Mesendoderm (in vitro differentiated cells): ENCODE measurements at regions not wholly inside any gene's neighbourhood (a gene's known extent, or its start where the extent isn't known, plus 50 kb on each side); places are given as distances from the start of the nearest gene placed in this dataset.
A peak's percentile ranks its signal among the peaks of the same experiment; 100 is the strongest.

ENCODE experiments used
- DNase-seq: peaks from one replicate; pipeline ENCODE4 v3.0.0; 2013
- H2AK5ac ChIP-seq: 2 replicates; pipeline ENCODE4 v1.6.1; 2013; ENCODE audit warnings: low read length, inconsistent platforms
- H2BK120ac ChIP-seq: 2 replicates; pipeline ENCODE4 v1.6.1; 2013; ENCODE audit warnings: low read depth, mild to moderate bottlenecking, low read length, moderate library complexity, mixed read lengths
- H2BK15ac ChIP-seq: replicated peaks from 2 replicates; pipeline ENCODE4 v1.6.1; 2013; ENCODE audit warnings: low read depth, mild to moderate bottlenecking, moderate library complexity
- H2BK5ac ChIP-seq: 2 replicates; pipeline ENCODE4 v1.6.1; 2013; ENCODE audit warnings: low read length, inconsistent platforms
- H3K18ac ChIP-seq: 2 replicates; pipeline ENCODE4 v1.6.1; 2013; ENCODE audit warnings: mild to moderate bottlenecking, low read length, mixed read lengths
- H3K23ac ChIP-seq: one replicate; pipeline ENCODE4 v1.6.1; 2013; ENCODE audit warnings: low read length
- H3K27ac ChIP-seq: 2 replicates; pipeline ENCODE4 v1.5.1; 2013; ENCODE audit warnings: low read depth, mild to moderate bottlenecking, inconsistent platforms, low read length, moderate library complexity
- H3K27me3 ChIP-seq: 2 replicates; pipeline ENCODE4 v1.6.1; 2013; ENCODE audit warnings: low read length, control low read depth, mild to moderate bottlenecking, inconsistent platforms; ENCODE audit not compliant: insufficient read depth, poor library complexity
- H3K36me3 ChIP-seq: 2 replicates; pipeline ENCODE4 v1.6.1; 2013; ENCODE audit warnings: low read length, inconsistent platforms; ENCODE audit not compliant: control insufficient read depth, insufficient read depth
- H3K4ac ChIP-seq: one replicate; pipeline ENCODE4 v1.6.1; 2013; ENCODE audit warnings: low read depth, mild to moderate bottlenecking, low read length, moderate library complexity
- H3K4me1 ChIP-seq: 2 replicates; pipeline ENCODE4 v1.6.1; 2013; ENCODE audit warnings: low read depth, low read length, inconsistent platforms; ENCODE audit not compliant: control insufficient read depth
- H3K4me2 ChIP-seq: 2 replicates; pipeline ENCODE4 v1.6.1; 2013; ENCODE audit warnings: low read length
- H3K4me3 ChIP-seq: 2 replicates; pipeline ENCODE4 v1.5.1; 2013; ENCODE audit warnings: mild to moderate bottlenecking, low read length
- H3K56ac ChIP-seq: one replicate; pipeline ENCODE4 v1.6.1; 2013; ENCODE audit warnings: low read length
- H3K79me1 ChIP-seq: 2 replicates; pipeline ENCODE4 v1.6.1; 2013; ENCODE audit warnings: low read length, inconsistent platforms
- H3K79me2 ChIP-seq: 2 replicates; pipeline ENCODE4 v1.6.1; 2013; ENCODE audit warnings: mild to moderate bottlenecking, low read length; ENCODE audit not compliant: control insufficient read depth, insufficient read depth
- H3K9ac ChIP-seq: 2 replicates; pipeline ENCODE4 v1.6.1; 2013; ENCODE audit warnings: low read length, inconsistent platforms
- H4K5ac ChIP-seq: one replicate; pipeline ENCODE4 v1.6.1; 2013; ENCODE audit warnings: low read length
- H4K8ac ChIP-seq: one replicate; pipeline ENCODE4 v1.6.1; 2013; ENCODE audit warnings: low read depth, mild to moderate bottlenecking, control low read depth, low read length, moderate library complexity
- WGBS: extraction: QIAGEN DNeasy Blood & Tissue Kit; methylation state at CpG from one replicate; pipeline ENCODE4 v1.1.7; 2013; ENCODE audit warnings: low lambda C conversion rate, missing lambda C conversion rate; ENCODE audit not compliant: insufficient coverage; ENCODE audit errors: extremely low coverage; 5-methylcytosine and 5-hydroxymethylcytosine counted together

DNA sequence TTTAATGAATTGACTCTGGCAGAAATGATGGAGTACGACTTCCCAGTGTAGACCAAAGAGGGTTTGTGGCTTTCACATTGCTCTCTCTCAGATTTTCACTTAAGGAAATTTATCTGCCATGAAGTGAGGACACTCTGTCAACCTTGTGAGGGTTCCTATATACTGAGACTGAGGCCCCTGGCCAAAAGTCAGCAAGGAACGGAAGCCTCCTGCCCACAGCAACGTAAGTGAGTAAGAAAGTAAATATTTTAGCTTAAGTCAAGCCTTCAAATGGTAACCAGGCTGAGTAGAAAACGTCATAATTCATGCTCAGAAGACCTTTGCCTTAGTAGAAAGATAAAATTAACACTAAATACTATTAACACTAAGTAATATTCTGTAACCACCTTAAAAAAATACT lies 1080.5 kb upstream of the ACVR2A start:
- Histone ChIP-seq H2BK15ac (no peak overlapping the region), H3K23ac (no peak overlapping the region), H3K36me3 (no peaks in the 10 kb centered on the region), H3K4ac (no peak overlapping the region), H3K9ac (no peak overlapping the region), H2BK5ac (no peak overlapping the region), H3K27ac (no peak overlapping the region), H3K4me3 (no peak overlapping the region), H2BK120ac (no peak overlapping the region), H3K56ac (no peak overlapping the region), H4K5ac (no peak overlapping the region), H3K18ac (no peak overlapping the region), H3K27me3 (no peaks in the 10 kb centered on the region), H3K4me1 (no peaks in the 10 kb centered on the region), H2AK5ac (no peak overlapping the region), H3K79me1 (no peaks in the 10 kb centered on the region), H4K8ac (no peak overlapping the region), H3K4me2 (no peak overlapping the region), H3K79me2 (no peaks in the 10 kb centered on the region)
- DNase-seq = no peak
- WGBS = no CpG with 5 or more reads among the region's 4 CpGs

DNA sequence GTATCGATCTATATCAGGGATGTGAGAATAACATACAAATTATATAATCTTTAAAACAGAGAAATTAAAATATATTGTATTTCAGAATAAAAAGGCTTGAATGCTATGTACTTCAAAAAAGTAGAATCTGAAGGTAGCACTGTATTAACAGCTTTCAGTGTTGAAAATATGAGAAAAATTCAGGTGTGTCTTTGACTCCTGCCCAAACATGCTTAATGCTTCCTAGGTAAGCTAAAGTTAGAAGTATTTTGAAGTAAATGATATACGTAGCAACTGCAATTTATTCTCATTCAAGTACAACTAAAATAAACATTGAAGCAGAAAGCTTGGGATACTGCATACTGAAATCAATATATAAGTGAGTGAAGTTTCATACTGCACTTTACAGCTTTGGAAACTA lies 1082.0 kb upstream of the ACVR2A start:
- H3K79me2 ChIP-seq = no peaks in the 10 kb centered on the region
- H2BK5ac ChIP-seq = no peak overlapping the region
- H3K4me3 ChIP-seq = no peak overlapping the region
- no peak overlapping the region for H2BK120ac ChIP-seq
- H2BK15ac ChIP-seq = no peak overlapping the region
- H3K36me3 ChIP-seq = no peaks in the 10 kb centered on the region
- H3K79me1 ChIP-seq = no peaks in the 10 kb centered on the region
- no peak overlapping the region for H3K56ac ChIP-seq
- WGBS = no CpG with 5 or more reads among the region's 2 CpGs
- no peak overlapping the region for H2AK5ac ChIP-seq
- H3K27ac ChIP-seq = no peak overlapping the region
- no peak overlapping the region for H3K4me2 ChIP-seq
- no peak overlapping the region for H4K8ac ChIP-seq
- no peak overlapping the region for H3K9ac ChIP-seq
- no peaks in the 10 kb centered on the region for H3K27me3 ChIP-seq
- H3K18ac ChIP-seq = no peak overlapping the region
- H3K4ac ChIP-seq = no peak overlapping the region
- H4K5ac ChIP-seq = no peak overlapping the region
- no peak for DNase-seq
- H3K23ac ChIP-seq = no peak overlapping the region
- H3K4me1 ChIP-seq = no peaks in the 10 kb centered on the region

DNA sequence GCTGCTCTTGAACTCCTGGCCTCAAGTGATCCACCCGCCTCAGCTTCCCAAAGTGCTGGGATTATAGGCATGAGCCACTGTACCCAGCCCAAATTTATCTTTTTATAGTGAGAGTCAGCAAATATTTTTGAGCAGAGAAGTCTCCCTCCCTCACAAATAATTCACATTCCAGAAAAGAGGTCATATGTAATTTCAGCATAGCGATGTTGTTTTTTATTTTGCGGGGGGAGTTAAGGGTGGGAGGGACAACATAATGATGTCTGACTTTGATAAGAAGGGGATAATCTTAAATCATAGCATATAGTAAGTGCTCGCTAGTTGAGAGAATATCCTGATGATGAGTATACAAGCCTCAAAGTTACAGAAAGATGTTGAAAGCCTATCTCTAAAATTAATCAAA lies 1090.2 kb upstream of the ACVR2A start:
- no peak overlapping the region for H3K23ac ChIP-seq
- H3K4ac ChIP-seq = no peak overlapping the region
- no peak overlapping the region for H3K18ac ChIP-seq
- no peak overlapping the region for H4K8ac ChIP-seq
- H3K27ac ChIP-seq = no peak overlapping the region
- no peak overlapping the region for H3K4me2 ChIP-seq
- DNase-seq = no peak
- no peaks in the 10 kb centered on the region for H3K79me2 ChIP-seq
- no peaks in the 10 kb centered on the region for H3K27me3 ChIP-seq
- no peak overlapping the region for H2AK5ac ChIP-seq
- no peak overlapping the region for H3K56ac ChIP-seq
- H2BK15ac ChIP-seq = no peak overlapping the region
- no peak overlapping the region for H2BK120ac ChIP-seq
- no peak overlapping the region for H3K4me3 ChIP-seq
- H4K5ac ChIP-seq = no peak overlapping the region
- no peak overlapping the region for H3K9ac ChIP-seq
- H3K36me3 ChIP-seq = no peaks in the 10 kb centered on the region
- H3K79me1 ChIP-seq = no peaks in the 10 kb centered on the region
- no peak overlapping the region for H2BK5ac ChIP-seq
- WGBS = 100% methylated on average over 2 of the region's 4 CpGs
- H3K4me1 ChIP-seq = no peaks in the 10 kb centered on the region

DNA sequence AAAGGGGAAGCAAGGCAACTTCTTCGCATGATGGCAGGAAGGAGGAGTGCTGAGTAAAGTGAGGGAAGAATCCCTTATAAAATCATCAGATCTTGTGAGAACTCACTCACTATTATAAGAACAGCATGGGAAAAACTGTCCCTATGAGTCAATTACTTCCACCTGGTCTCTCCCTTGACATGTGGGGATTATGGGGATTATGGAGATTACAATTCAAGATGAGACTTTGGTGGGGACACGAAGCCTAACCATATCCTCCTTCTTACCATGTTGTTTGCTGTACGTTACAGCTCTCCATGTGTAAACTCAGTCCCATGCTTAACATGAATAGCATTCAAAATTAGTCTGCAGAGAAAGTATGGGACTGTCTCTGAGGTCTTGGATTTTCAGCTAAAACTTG lies 1096.8 kb upstream of the ACVR2A start:
- Histone ChIP-seq H4K5ac (no peak overlapping the region), H3K9ac (no peak overlapping the region), H3K36me3 (no peaks in the 10 kb centered on the region), H3K79me2 (no peaks in the 10 kb centered on the region), H3K4ac (no peak overlapping the region), H2BK120ac (no peak overlapping the region), H3K4me3 (no peak overlapping the region), H3K4me2 (no peak overlapping the region), H3K27ac (no peak overlapping the region), H2BK5ac (no peak overlapping the region), H3K56ac (no peak overlapping the region), H4K8ac (no peak overlapping the region), H3K79me1 (no peaks in the 10 kb centered on the region), H3K4me1 (no peaks in the 10 kb centered on the region), H3K23ac (no peak overlapping the region), H3K18ac (no peak overlapping the region), H2AK5ac (no peak overlapping the region), H2BK15ac (no peak overlapping the region), H3K27me3 (no peaks in the 10 kb centered on the region)
- WGBS = no CpG with 5 or more reads among the region's 3 CpGs
- no peak for DNase-seq

DNA sequence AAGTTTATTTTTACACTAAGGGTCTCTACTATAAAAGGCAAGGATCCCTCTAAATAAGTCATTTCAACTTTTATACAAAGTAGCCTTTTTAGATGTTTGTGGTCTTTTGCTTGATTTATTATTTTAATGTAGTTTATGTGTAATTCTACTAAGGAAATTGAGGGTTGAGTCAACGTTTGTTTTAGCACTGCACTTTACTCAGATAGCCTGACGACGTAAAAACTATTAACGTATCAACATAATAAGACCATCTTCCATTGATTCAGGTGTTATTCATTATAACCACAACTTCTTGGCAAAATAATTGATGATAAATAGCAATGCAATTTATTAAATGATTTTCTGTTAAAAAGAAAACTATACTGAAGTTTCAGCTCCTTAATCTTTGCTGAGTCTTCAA lies 1103.6 kb upstream of the ACVR2A start:
- no peaks in the 10 kb centered on the region for H3K79me2 ChIP-seq
- no CpG with 5 or more reads among the region's 4 CpGs for WGBS

DNA sequence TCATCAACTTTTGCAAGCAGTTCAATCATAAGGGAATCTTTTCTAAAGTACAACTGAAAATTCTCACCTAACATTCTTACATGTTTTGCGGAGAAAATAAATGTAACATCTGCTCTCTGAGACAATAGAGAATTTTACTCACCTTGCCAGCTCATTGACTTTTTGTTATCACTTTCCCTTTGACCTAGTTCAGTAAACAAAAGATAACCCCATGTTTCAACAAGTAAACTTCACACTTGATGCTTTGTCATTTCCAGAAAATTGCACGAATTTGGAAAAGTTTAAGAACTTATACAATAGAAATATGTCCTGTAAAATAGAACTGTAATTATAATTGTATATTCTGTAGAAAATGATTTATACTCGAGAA lies 1110.0 kb upstream of the ACVR2A start:
- Histone ChIP-seq H2BK5ac (no peak overlapping the region), H3K79me1 (no peaks in the 10 kb centered on the region), H3K27me3 (no peaks in the 10 kb centered on the region), H3K36me3 (no peaks in the 10 kb centered on the region), H3K79me2 (no peaks in the 10 kb centered on the region), H2BK120ac (no peak overlapping the region), H4K5ac (no peak overlapping the region), H3K4me1 (no peaks in the 10 kb centered on the region), H3K4me2 (no peak overlapping the region), H3K23ac (no peak overlapping the region), H3K9ac (no peak overlapping the region), H3K4me3 (no peak overlapping the region), H3K18ac (no peak overlapping the region), H2AK5ac (no peak overlapping the region), H2BK15ac (no peak overlapping the region), H4K8ac (no peak overlapping the region), H3K56ac (no peak overlapping the region), H3K4ac (no peak overlapping the region), H3K27ac (no peak overlapping the region)
- peak; percentile 10 for DNase-seq
- no CpG with 5 or more reads among the region's 3 CpGs for WGBS

More for the DNA sequence above, 1103.6 kb upstream of the ACVR2A start:
- DNase-seq = no peak
- Histone ChIP-seq H3K27me3 (no peaks in the 10 kb centered on the region), H3K4me2 (no peak overlapping the region), H2AK5ac (no peak overlapping the region), H3K4me3 (no peak overlapping the region), H3K4ac (no peak overlapping the region), H3K27ac (no peak overlapping the region), H3K23ac (no peak overlapping the region), H3K9ac (no peak overlapping the region), H2BK15ac (no peak overlapping the region), H2BK120ac (no peak overlapping the region), H3K18ac (no peak overlapping the region), H4K8ac (no peak overlapping the region), H4K5ac (no peak overlapping the region), H3K79me1 (no peaks in the 10 kb centered on the region), H3K56ac (no peak overlapping the region), H2BK5ac (no peak overlapping the region), H3K4me1 (no peaks in the 10 kb centered on the region), H3K36me3 (no peaks in the 10 kb centered on the region)
